SU-DHL-6 (cell line): ENCODE measurements at regions not wholly inside any gene's neighbourhood (a gene's known extent, or its start where the extent isn't known, plus 50 kb on each side); places are given as distances from the start of the nearest gene placed in this dataset.
"Not testable (repeated sequence)": the region's sequence is repeated elsewhere in the genome, so short reads cannot be mapped to it uniquely, and the experiment has no call there.

Source experiments
- H2AFZ ChIP-seq: fragments of 200-600 bp; sonication (generic); 2 replicates; pipeline ENCODE4 v1.6.1; 2014; ENCODE audit warnings: low read depth, mild to moderate bottlenecking, moderate library complexity, mixed read lengths, antibody characterized with exemption, low read length; ENCODE audit not compliant: severe bottlenecking
- H3F3A ChIP-seq: fragments of 200-600 bp; shearing (Covaris generic); 2 replicates; pipeline ENCODE4 v1.6.0; 2016; ENCODE audit warnings: antibody characterized with exemption, mild to moderate bottlenecking; ENCODE audit not compliant: insufficient read depth
- H3K27ac ChIP-seq: fragments of 200-600 bp; sonication (generic); 2 replicates; pipeline ENCODE4 v1.5.1; 2016; ENCODE audit warnings: low read depth, mild to moderate bottlenecking, low read length, moderate library complexity, mixed read lengths
- H3K27me3 ChIP-seq: fragments of 200-600 bp; sonication (generic), shearing (Covaris generic); 2 replicates; pipeline ENCODE4 v1.6.0; 2014; ENCODE audit warnings: mild to moderate bottlenecking, low read length
- H3K36me3 ChIP-seq: fragments of 200-600 bp; sonication (generic); 2 replicates; pipeline ENCODE4 v1.6.1; 2014; ENCODE audit warnings: mild to moderate bottlenecking, low read length, mixed read lengths
- H3K4me2 ChIP-seq: fragments of 300-600, 200-600 bp; shearing (Covaris generic), sonication (generic); 2 replicates; pipeline ENCODE4 v1.6.0; 2014; ENCODE audit warnings: low read length, low read depth, mild to moderate bottlenecking; ENCODE audit not compliant: poor library complexity, severe bottlenecking
- H3K4me3 ChIP-seq: fragments of 200-600 bp; sonication (generic); 2 replicates; pipeline ENCODE4 v1.5.1; 2014; ENCODE audit warnings: antibody characterized with exemption, low read length, mild to moderate bottlenecking, mixed read lengths; ENCODE audit not compliant: insufficient read depth, poor library complexity, severe bottlenecking
- H3K79me2 ChIP-seq: fragments of 200-600 bp; sonication (generic); 2 replicates; pipeline ENCODE4 v1.6.1; 2014; ENCODE audit warnings: mild to moderate bottlenecking, low read length, moderate library complexity; ENCODE audit not compliant: insufficient read depth
- H3K9ac ChIP-seq: fragments of 200-600 bp; sonication (generic); 2 replicates; pipeline ENCODE4 v1.7.0; 2014; ENCODE audit warnings: mild to moderate bottlenecking, low read length
- H3K9me2 ChIP-seq: fragments of 200-600 bp; sonication (generic); replicated peaks from 2 replicates; pipeline ENCODE4 v1.6.1; 2014; ENCODE audit warnings: low read length; ENCODE audit not compliant: insufficient read depth
- H3K9me3 ChIP-seq: fragments of 200-600 bp; sonication (generic); 2 replicates; pipeline ENCODE4 v1.6.1; 2014; ENCODE audit warnings: low read length, mixed read lengths; ENCODE audit not compliant: insufficient read depth
- H4K20me1 ChIP-seq: fragments of 200-600 bp; sonication (generic); 2 replicates; pipeline ENCODE4 v1.6.1; 2014; ENCODE audit warnings: low read depth, mild to moderate bottlenecking, antibody characterized with exemption, low read length, moderate library complexity, mixed read lengths
- EZH2phosphoT487 ChIP-seq: fragments of 200-600 bp; sonication (generic), shearing (Covaris generic); conservative IDR thresholded peaks from 2 replicates; pipeline ENCODE4 v1.6.1; 2018; ENCODE audit warnings: mild to moderate bottlenecking, antibody characterized with exemption, low read length, moderate library complexity, mixed read lengths
- TF ChIP-seq, protein P1 (sequence below): fragments of 200-600 bp; sonication (generic); IDR thresholded peaks from one replicate; pipeline ENCODE4 v1.5.1; 2017; ENCODE audit warnings: antibody characterized with exemption, mild to moderate bottlenecking, low read length, moderate library complexity; ENCODE audit not compliant: insufficient read depth, poor library complexity, severe bottlenecking

DNA sequence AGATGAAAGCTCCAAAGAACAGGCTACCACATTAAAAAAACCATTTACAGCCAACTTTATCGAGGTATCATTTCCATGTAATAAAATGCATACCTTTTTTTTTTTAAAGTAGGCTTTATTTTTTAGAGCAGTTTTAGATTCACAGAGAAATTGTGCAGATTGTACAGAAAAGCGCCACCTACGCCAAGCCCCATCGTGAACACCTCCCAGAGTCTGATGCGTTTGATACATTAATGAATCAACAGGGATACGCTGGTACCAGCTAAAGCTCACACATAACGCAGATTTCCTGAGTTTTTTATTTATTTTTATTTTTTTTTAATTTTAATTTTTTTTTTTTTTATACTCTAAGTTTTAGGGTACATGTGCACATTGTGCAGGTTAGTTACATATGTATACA lies 129.9 kb downstream of the KIF26A start:
- no peaks in the 10 kb centered on the region for H3K9me3 ChIP-seq
- H3K79me2 ChIP-seq: no peaks in the 10 kb centered on the region
- H2AFZ ChIP-seq: no peak overlapping the region
- H3K36me3 ChIP-seq: no peaks in the 10 kb centered on the region
- no peaks in the 10 kb centered on the region for H4K20me1 ChIP-seq
- no peaks in the 10 kb centered on the region for H3K9me2 ChIP-seq
- no peak overlapping the region for H3K9ac ChIP-seq
- no peak overlapping the region for H3K4me3 ChIP-seq
- H3K27me3 ChIP-seq: no peaks in the 10 kb centered on the region
- no peak for TF ChIP-seq EZH2phosphoT487
- TF ChIP-seq, protein P1, sequence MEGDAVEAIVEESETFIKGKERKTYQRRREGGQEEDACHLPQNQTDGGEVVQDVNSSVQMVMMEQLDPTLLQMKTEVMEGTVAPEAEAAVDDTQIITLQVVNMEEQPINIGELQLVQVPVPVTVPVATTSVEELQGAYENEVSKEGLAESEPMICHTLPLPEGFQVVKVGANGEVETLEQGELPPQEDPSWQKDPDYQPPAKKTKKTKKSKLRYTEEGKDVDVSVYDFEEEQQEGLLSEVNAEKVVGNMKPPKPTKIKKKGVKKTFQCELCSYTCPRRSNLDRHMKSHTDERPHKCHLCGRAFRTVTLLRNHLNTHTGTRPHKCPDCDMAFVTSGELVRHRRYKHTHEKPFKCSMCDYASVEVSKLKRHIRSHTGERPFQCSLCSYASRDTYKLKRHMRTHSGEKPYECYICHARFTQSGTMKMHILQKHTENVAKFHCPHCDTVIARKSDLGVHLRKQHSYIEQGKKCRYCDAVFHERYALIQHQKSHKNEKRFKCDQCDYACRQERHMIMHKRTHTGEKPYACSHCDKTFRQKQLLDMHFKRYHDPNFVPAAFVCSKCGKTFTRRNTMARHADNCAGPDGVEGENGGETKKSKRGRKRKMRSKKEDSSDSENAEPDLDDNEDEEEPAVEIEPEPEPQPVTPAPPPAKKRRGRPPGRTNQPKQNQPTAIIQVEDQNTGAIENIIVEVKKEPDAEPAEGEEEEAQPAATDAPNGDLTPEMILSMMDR: no peak
- H3K4me2 ChIP-seq: no peak overlapping the region
- no peaks in the 10 kb centered on the region for H3F3A ChIP-seq
- no peak overlapping the region for H3K27ac ChIP-seq

DNA sequence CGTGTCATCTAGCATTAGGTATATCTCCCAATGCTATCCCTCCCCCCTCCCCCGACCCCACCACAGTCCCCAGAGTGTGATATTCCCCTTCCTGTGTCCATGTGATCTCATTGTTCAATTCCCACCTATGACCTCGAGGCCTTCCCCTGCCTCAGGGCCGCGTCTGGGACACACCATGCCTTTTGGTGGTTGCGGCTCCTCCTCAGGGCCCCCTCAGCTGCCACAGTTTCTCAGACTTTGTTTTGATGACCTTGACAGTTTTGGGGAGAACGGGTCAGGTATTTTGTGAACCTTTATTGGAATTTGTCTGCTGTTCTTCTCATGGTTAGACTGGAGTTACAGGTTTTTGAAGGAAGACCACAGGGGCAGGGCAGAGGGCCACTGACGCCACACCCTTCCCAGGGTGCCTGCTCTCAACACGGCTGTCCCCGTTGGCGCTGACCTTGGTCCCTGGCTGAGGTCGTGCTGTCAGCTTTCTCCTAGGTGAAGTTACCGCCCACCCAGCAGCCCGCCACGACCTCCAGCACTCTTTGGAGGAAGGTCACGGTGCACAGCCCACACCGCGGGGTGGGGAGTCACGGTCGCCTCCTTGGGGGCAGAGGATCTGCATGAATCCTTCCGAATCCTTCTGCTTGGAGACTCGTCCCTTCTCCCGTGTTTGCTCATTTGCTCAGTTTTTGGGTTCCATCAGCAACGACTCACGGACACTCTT lies 130.5 kb downstream of the KIF26A start:
- Histone ChIP-seq H3F3A (no peaks in the 10 kb centered on the region), H3K9ac (no peak overlapping the region), H3K9me2 (no peaks in the 10 kb centered on the region), H3K27ac (no peak overlapping the region), H3K4me2 (no peak overlapping the region), H4K20me1 (no peaks in the 10 kb centered on the region), H3K36me3 (no peaks in the 10 kb centered on the region), H3K27me3 (no peaks in the 10 kb centered on the region), H2AFZ (no peak overlapping the region), H3K4me3 (no peak overlapping the region), H3K79me2 (no peaks in the 10 kb centered on the region), H3K9me3 (no peaks in the 10 kb centered on the region)
- no peak for TF ChIP-seq EZH2phosphoT487

GRCh38 chr14:104269511-104270241 lies 131.3 kb downstream of the KIF26A start:
- H3K4me2 ChIP-seq, H3K9me3 ChIP-seq, H3K4me3 ChIP-seq, H3K27ac ChIP-seq, H3F3A ChIP-seq, H3K36me3 ChIP-seq, H3K27me3 ChIP-seq, H3K79me2 ChIP-seq, H4K20me1 ChIP-seq, H3K9ac ChIP-seq, H3K9me2 ChIP-seq, H2AFZ ChIP-seq: not testable (repeated sequence)

- H3K27ac ChIP-seq: no peak overlapping the region
- no peaks in the 10 kb centered on the region for H3K79me2 ChIP-seq
- H3K4me3 ChIP-seq: no peak overlapping the region
- H3K4me2 ChIP-seq: no peak overlapping the region
- TF ChIP-seq, protein P1: no peak
- no peak for TF ChIP-seq EZH2phosphoT487
- no peak overlapping the region for H2AFZ ChIP-seq
- no peaks in the 10 kb centered on the region for H3K9me2 ChIP-seq
- no peaks in the 10 kb centered on the region for H3K27me3 ChIP-seq
- H3K36me3 ChIP-seq: no peaks in the 10 kb centered on the region
- H3K9ac ChIP-seq: no peak overlapping the region
- no peaks in the 10 kb centered on the region for H3F3A ChIP-seq
- no peaks in the 10 kb centered on the region for H3K9me3 ChIP-seq
- H4K20me1 ChIP-seq: no peaks in the 10 kb centered on the region
Observed at GRCh38 chr14:104271391-104271790, 133.0 kb downstream of the KIF26A start.
